ENCODE measurements at regions not wholly inside any gene's neighbourhood (a gene's known extent, or its start where the extent isn't known, plus 50 kb on each side); places are given as distances from the start of the nearest gene placed in this dataset.
"Not testable (repeated sequence)": the region's sequence is repeated elsewhere in the genome, so short reads cannot be mapped to it uniquely, and the experiment has no call there.

DNA sequence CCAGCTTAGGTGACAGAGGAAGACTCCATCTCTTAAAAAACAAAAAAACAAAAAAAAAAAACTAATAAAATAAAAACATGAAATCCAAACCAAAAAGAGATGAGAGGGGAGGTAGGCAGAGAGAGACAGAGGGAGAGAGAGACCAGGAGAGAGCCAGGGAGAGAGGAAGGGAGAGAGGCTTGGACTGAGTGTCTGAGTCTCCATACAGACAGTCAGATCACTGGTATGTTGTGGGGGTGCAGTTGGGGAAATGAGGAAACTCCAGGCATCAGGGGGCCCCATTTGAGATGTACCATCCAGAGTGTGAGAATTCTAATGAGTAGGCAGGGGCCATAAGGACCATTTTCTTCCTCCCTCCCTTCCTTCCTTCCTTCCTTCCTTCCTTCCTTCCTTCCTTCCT, 53.1 kb upstream of the SEPTIN5 start:
- no peak for ATAC-seq
- no peaks in the 10 kb centered on the region for H3K9me3 ChIP-seq
- no peaks in the 10 kb centered on the region for H3K36me3 ChIP-seq
- H3K4me3 ChIP-seq, result no peak overlapping the region
- intact Hi-C loops (cut with DNase I), result no loop called here
- H3K27me3 ChIP-seq, result no peaks in the 10 kb centered on the region
- H3K4me1 ChIP-seq, result peaks cover 0 to 24% (median 8%) of the 10 kb centered on the region in 12 donors
- no peak for TF ChIP-seq CTCF (IDR thresholded peaks at IDR 0.05)
- TF ChIP-seq POLR2A (IDR thresholded peaks at IDR 0.05), result no peak
- DNase-seq, result no peak
- H3K27ac ChIP-seq, result no peak overlapping the region

GRCh38 chr22:19662049-19662684, 52.1 kb upstream of the SEPTIN5 start:
- H3K27ac ChIP-seq; H3K9me3 ChIP-seq; H3K27me3 ChIP-seq; H3K4me3 ChIP-seq; H3K36me3 ChIP-seq; DNase-seq; ATAC-seq; intact Hi-C loops (cut with DNase I): not testable (repeated sequence)
- WGBS, 4 donors, result 80 to 82% (median 81%) methylated on average over 22 of the region's 22 CpGs
- H3K4me1 ChIP-seq, result peaks cover 0 to 29% (median 8%) of the 10 kb centered on the region in 12 donors

DNA sequence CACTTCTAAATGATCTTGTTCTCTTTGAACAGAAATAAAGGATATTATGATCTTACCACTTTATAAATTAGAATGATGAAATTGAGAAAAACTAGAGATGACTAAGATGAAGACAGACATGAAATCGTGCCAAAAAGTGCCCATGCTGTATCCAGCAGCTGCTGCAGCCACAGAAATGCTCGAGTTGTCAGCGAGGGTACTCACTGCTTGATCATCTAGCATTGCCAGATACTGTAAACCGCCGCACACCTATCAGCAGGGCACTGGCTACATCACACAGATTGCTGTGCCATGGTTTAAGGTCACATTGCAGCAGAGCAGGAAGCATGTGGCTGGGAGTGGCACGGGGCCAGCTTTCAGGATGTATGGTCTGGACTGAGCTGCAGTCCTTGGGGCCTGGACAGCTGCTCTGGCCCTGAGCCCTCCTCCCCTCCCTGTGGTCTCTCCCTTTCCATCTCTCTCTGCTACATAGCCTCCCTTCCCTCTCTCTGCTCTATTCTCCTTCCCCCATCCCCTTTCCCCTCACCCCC, 51.0 kb upstream of the SEPTIN5 start:
- 16 to 22% (median 16%) methylated on average over 6 of the region's 6 CpGs for WGBS, 4 donors
- Histone ChIP-seq H3K4me3 (no peak overlapping the region), H3K36me3 (no peaks in the 10 kb centered on the region), H3K9me3 (no peaks in the 10 kb centered on the region), H3K4me1 (peaks cover 0 to 32% (median 8%) of the 10 kb centered on the region in 12 donors), H3K27me3 (no peaks in the 10 kb centered on the region), H3K27ac (peak overlapping the region in 4 of 12 donors; percentile 3 to 53 (median 30))
- TF ChIP-seq CTCF (IDR thresholded peaks at IDR 0.05) (no peak), POLR2A (IDR thresholded peaks at IDR 0.05) (no peak)
- DNase-seq (peak; percentile 70 to 85 (median 77)), ATAC-seq (peak; percentile 71 to 89 (median 81))
- intact Hi-C loops (cut with DNase I), result no loop called here

- DNase-seq (peak; percentile 74 to 86 (median 80)), ATAC-seq (peak; percentile 39 to 89 (median 68))
- intact Hi-C loops (cut with DNase I), result no loop called here
- H3K27me3 ChIP-seq, result no peaks in the 10 kb centered on the region
- no peaks in the 10 kb centered on the region for H3K36me3 ChIP-seq
- H3K9me3 ChIP-seq, result no peaks in the 10 kb centered on the region
- H3K27ac ChIP-seq, result peak overlapping the region in 3 of 12 donors; percentile 22 to 53 (median 37)
- TF ChIP-seq POLR2A (IDR thresholded peaks at IDR 0.05) (no peak), CTCF (IDR thresholded peaks at IDR 0.05) (no peak)
- no peak overlapping the region for H3K4me3 ChIP-seq
- H3K4me1 ChIP-seq, result peaks cover 0 to 32% (median 8%) of the 10 kb centered on the region in 12 donors
- 42 to 54% (median 45%) methylated on average over 14 of the region's 14 CpGs for WGBS, 4 donors
Observed at GRCh38 chr22:19663821-19664355, 50.4 kb upstream of the SEPTIN5 start.
